Heart left ventricle (tissue), 13 donors: ENCODE measurements at regions not wholly inside any gene's neighbourhood (a gene's known extent, or its start where the extent isn't known, plus 50 kb on each side); places are given as distances from the start of the nearest gene placed in this dataset.

Experiments used
- POLR2A ChIP-seq, 2 donors: fragments of 450-650 bp; IDR thresholded peaks; one replicate each; pipeline ENCODE4 v1.6.1; 2017; ENCODE audit warnings: antibody characterized with exemption in 2 of 2, mild to moderate bottlenecking in 2 of 2, moderate library complexity in 2 of 2
- TF ChIP-seq, protein P1 (sequence below), 12 donors: fragments of 200-600 bp; sonication (generic) in 4 of 12; IDR thresholded peaks; one replicate each; pipeline versions ENCODE4 v1.5.0 to v1.8.0; 2018 to 2022; ENCODE audit warnings: antibody characterized with exemption in 12 of 12, mild to moderate bottlenecking in 5 of 12
- donor health status: ischemic (EF 13 %, LVEDD 7.1; RV severe dilation, severe dysfunction).
- donor health status: DM: no; HTN: yes; CAD: no.
- donor health status: DM: no; HTN: no; CAD: no.
- donor health status: ischemic (EF 25% LVEDD 6.9; RV normal size, moderate dysfunction).
- donor health status: ischemic (EF 25% LVEDD 5.7; RV mildly dilated, moderate dysfunction).
- donor health status: ischemic (EF 35%, LVEDD 5.7; RV mildly dilated, moderate dysfunction).
- donor health status: nonischemic (EF 11% LVEDD 7.7; RV severe dilation, severe dysfunction).
- donor health status: DM: yes; HTN: yes; CAD: no.
- donor health status: PGD.
- donor health status: ischemic (EF 29% LVEDD 5.4; RV normal size, mild dysfunction).
- donor health status: nonischemic (EF 23%, LVEDD 6.1; RV moderate dilation, normal function).

DNA sequence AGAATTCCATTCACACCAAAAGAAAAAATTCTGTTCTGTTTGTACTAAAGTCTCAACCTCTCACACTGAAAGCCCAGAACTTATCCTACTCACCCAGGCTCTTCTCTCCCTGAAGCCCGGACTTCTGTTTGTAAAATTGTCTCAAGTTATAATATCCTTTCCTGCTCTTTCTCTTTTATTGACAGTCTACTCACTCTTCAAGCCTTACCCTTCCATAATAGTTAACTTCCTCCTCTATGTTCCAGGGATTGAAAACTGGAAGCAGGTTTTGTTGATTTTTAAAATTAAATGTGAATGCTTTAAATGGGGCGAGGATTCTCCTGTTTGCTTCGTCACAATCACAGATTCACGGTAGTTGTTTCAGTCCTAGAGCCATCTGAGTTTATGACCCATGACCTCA lies 51.7 kb upstream of the CCDC112 start:
- TF ChIP-seq, protein P1, sequence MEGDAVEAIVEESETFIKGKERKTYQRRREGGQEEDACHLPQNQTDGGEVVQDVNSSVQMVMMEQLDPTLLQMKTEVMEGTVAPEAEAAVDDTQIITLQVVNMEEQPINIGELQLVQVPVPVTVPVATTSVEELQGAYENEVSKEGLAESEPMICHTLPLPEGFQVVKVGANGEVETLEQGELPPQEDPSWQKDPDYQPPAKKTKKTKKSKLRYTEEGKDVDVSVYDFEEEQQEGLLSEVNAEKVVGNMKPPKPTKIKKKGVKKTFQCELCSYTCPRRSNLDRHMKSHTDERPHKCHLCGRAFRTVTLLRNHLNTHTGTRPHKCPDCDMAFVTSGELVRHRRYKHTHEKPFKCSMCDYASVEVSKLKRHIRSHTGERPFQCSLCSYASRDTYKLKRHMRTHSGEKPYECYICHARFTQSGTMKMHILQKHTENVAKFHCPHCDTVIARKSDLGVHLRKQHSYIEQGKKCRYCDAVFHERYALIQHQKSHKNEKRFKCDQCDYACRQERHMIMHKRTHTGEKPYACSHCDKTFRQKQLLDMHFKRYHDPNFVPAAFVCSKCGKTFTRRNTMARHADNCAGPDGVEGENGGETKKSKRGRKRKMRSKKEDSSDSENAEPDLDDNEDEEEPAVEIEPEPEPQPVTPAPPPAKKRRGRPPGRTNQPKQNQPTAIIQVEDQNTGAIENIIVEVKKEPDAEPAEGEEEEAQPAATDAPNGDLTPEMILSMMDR (IDR thresholded peaks at IDR 0.05), result no peak
- no peak for TF ChIP-seq POLR2A (IDR thresholded peaks at IDR 0.05)
